Panc1 (cell line): ENCODE measurements at regions not wholly inside any gene's neighbourhood (a gene's known extent, or its start where the extent isn't known, plus 50 kb on each side); places are given as distances from the start of the nearest gene placed in this dataset.

Source experiments
- ATAC-seq: fragments of 200-7000 bp; cut with Tn5 transposase; 2 replicates; pipeline ENCODE4 v1.9.1; 2020; ENCODE audit warnings: mild to moderate bottlenecking, moderate library complexity
- BruUV-seq: library from RNA; stranded (reverse); fragments of 400-500 nt; replicated peaks from 2 replicates; lab custom pipeline; 2021; lab: Mats Ljungman, UMichigan
- CTCF ChIA-PET: fragments of 300-600 bp; sonication (Branson Sonifier 250); formaldehyde crosslinking; loops from one replicate; lab custom pipeline; 2022; ENCODE audit warnings: antibody characterized with exemption; lab: Charles Lee
- POLR2A ChIA-PET: fragments of 300-600 bp; sonication (Branson Sonifier 250); formaldehyde crosslinking; loops from one replicate; lab custom pipeline; 2022; ENCODE audit warnings: antibody characterized with exemption; lab: Charles Lee
- DNase-seq: peaks from one replicate; pipeline ENCODE4 v3.0.0-alpha.2; 2010; ENCODE audit warnings: low read depth, low spot score
- H3K27ac ChIP-seq: 2 replicates; pipeline ENCODE4 v1.5.1; 2011; ENCODE audit warnings: mild to moderate bottlenecking, low read length, inconsistent platforms
- H3K27me3 ChIP-seq: fragments of 200-500 bp; sonication (Bioruptor generic); 2 replicates; pipeline ENCODE4 v1.6.0; 2014; ENCODE audit warnings: low read length, inconsistent platforms; ENCODE audit not compliant: control insufficient read depth, insufficient read depth
- H3K36me3 ChIP-seq: fragments of 200-500 bp; sonication (Bioruptor generic); 2 replicates; pipeline ENCODE4 v1.5.1; 2014; ENCODE audit warnings: inconsistent platforms, mild to moderate bottlenecking, low read length, moderate library complexity; ENCODE audit not compliant: control insufficient read depth, insufficient read depth
- H3K4me1 ChIP-seq: 2 replicates; pipeline ENCODE4 v1.5.1; 2011; ENCODE audit warnings: inconsistent platforms, mild to moderate bottlenecking, low read length, moderate library complexity; ENCODE audit not compliant: control insufficient read depth, insufficient read depth
- H3K4me3 ChIP-seq, 2 experiments: 2 replicates each; pipeline ENCODE4 v1.5.1; 2011 to 2012; ENCODE audit warnings: low read depth in 2 of 2, low read length in 2 of 2, mild to moderate bottlenecking in 2 of 2, inconsistent platforms in 1 of 2, moderate library complexity in 1 of 2
- H3K9me3 ChIP-seq: fragments of 200-500 bp; sonication (Bioruptor generic); 2 replicates; pipeline ENCODE4 v1.5.1; 2014; ENCODE audit warnings: low read depth, mild to moderate bottlenecking, inconsistent platforms, low read length, moderate library complexity; ENCODE audit not compliant: control insufficient read depth, insufficient read depth
- CTCF ChIP-seq: fragments of 450-650 bp; IDR thresholded peaks from 2 replicates; pipeline ENCODE4 v1.5.1; 2017; ENCODE audit warnings: mild to moderate bottlenecking
- POLR2AphosphoS5 ChIP-seq: IDR thresholded peaks from 2 replicates; pipeline ENCODE4 v1.6.1; 2012; ENCODE audit warnings: mild to moderate bottlenecking, low read depth, low read length, moderate library complexity
- REST ChIP-seq, 2 experiments: IDR thresholded peaks; 2 replicates each; pipeline ENCODE4 v1.6.1; 2011 to 2012; ENCODE audit warnings: low read depth in 2 of 2, control low read depth in 1 of 2, low read length in 1 of 2, mild to moderate bottlenecking in 1 of 2, moderate library complexity in 1 of 2; ENCODE audit not compliant: insufficient read depth in 1 of 2
- SIN3A ChIP-seq: IDR thresholded peaks from 2 replicates; pipeline ENCODE4 v1.6.1; 2012; ENCODE audit warnings: low read depth, mild to moderate bottlenecking, low read length, moderate library complexity, borderline replicate concordance; ENCODE audit not compliant: insufficient read depth
- TCF7L2 ChIP-seq: IDR thresholded peaks from 2 replicates; pipeline ENCODE4 v1.6.1; 2011; ENCODE audit warnings: mild to moderate bottlenecking, low read depth, low read length, inconsistent platforms
- in situ Hi-C: cut with HindIII; loops from 2 replicates; pipeline ENCODE4 v1.10.0; 2016; ENCODE audit warnings: low sequenced_read_pairs, low pct_unique_long_range_greater_than_20kb
- intact Hi-C: fragments of 100-400 bp; cut with micrococcal nuclease; formaldehyde crosslinking; loops from one replicate; pipeline ENCODE4 v1.10.0; 2022; ENCODE audit not compliant: unreplicated experiment

- H3K36me3 ChIP-seq = no peaks in the 10 kb centered on the region
- CTCF ChIA-PET = no interaction called here
- no peak for ATAC-seq
- no peaks in the 10 kb centered on the region for H3K4me1 ChIP-seq
- H3K4me3 ChIP-seq = no peak overlapping the region
- no TSS peak for BruUV-seq
- no peak for DNase-seq
- no peaks in the 10 kb centered on the region for H3K9me3 ChIP-seq
- no peaks in the 10 kb centered on the region for H3K27me3 ChIP-seq
- in situ Hi-C loops = no loop called here
- POLR2A ChIA-PET = no interaction called here
- intact Hi-C loops = no loop called here
- H3K27ac ChIP-seq = no peak overlapping the region
- TF ChIP-seq SIN3A (no peak), REST (IDR thresholded peaks at IDR 0.05; ENCODE audit: insufficient read depth in 1 of 2, low read depth in 2 of 2, low read length in 1 of 2) (no peak), TCF7L2 (no peak), POLR2AphosphoS5 (no peak), CTCF (no peak)
Observed at GRCh38 chr14:99047441-99048031, 224.5 kb downstream of the BCL11B start.

- Histone ChIP-seq H3K27me3 (no peaks in the 10 kb centered on the region), H3K27ac (no peak overlapping the region), H3K4me3 (no peak overlapping the region), H3K36me3 (no peaks in the 10 kb centered on the region), H3K4me1 (no peaks in the 10 kb centered on the region), H3K9me3 (no peaks in the 10 kb centered on the region)
- ATAC-seq = no peak
- ChIA-PET POLR2A (no interaction called here), CTCF (no interaction called here)
- intact Hi-C loops (no loop called here), in situ Hi-C loops (no loop called here)
- no TSS peak for BruUV-seq
- DNase-seq = no peak
- TF ChIP-seq REST (IDR thresholded peaks at IDR 0.05; ENCODE audit: insufficient read depth in 1 of 2, low read depth in 2 of 2, low read length in 1 of 2) (no peak), POLR2AphosphoS5 (no peak), TCF7L2 (no peak), CTCF (no peak), SIN3A (no peak)
Observed at GRCh38 chr14:99050309-99050708, 221.7 kb downstream of the BCL11B start.
